ENCODE measurements at regions not wholly inside any gene's neighbourhood (a gene's known extent, or its start where the extent isn't known, plus 50 kb on each side); places are given as distances from the start of the nearest gene placed in this dataset.
"Not testable (repeated sequence)": the region's sequence is repeated elsewhere in the genome, so short reads cannot be mapped to it uniquely, and the experiment has no call there.

DNA sequence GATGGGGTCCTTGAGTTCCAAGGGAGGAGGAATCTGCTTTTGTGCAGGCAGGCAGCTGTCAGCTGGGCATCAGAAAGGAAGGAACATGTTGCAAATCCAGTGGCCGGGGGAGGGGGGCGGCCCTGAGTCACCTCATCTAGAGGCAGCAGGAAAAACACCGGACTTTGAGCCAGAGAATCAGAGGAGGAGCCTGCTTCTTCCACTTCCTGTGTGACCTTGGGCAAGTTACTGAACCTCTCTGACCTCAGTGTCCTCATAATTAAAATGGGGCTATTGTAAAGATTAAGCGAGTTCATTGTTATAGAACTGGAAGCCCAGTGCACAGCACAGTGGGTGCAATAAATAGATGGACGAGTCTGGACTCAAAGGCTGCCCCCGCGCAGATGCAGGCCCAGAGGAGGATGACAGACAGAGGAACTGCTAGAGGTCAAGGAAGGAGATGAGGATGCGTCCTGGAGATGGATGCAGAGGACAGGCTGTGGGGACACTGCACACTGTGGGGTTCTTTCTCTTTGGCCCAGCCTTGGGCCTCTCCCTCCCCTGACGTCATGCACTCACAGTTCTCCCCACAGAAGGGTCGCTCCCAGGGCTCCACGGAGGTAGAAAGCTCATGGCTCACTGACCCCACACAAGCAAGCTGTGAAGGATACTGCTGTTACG lies 714.3 kb downstream of the MATN1 start:
- no peak for DNase-seq (ENCODE audit: low read depth in 2 of 3, low spot score in 2 of 3)

DNA sequence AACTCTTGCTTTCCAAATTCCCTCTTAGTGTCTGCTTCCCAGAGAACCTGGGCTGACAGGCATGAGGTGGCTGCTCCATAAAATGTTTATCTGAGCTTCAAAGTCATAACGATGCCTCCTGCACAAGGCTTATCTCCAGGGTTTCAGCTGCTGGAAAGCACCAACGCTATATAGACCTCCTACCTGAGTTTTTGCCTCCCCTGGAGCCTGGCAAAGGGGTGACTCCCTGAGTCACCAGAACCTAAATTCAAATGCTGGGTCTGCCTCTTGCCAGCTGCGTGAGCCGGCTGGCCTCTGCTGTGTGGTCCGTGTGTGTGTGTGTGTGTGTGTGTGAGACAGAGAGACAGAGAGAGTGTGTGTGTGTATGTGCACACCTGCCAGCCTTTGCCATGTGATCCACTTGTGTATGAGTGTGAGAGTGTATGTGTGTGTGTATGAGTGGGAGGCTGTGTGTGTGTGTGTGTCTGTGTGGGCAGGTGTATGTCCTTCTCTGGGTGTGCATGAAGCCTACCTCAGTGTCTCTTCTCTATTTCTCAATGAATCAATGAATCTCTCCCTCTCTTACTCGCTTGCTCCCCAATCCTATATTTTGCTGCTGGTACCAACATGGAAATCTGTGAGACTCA lies 714.9 kb downstream of the MATN1 start:
- no peak for DNase-seq (ENCODE audit: low read depth in 2 of 3, low spot score in 2 of 3)

DNA sequence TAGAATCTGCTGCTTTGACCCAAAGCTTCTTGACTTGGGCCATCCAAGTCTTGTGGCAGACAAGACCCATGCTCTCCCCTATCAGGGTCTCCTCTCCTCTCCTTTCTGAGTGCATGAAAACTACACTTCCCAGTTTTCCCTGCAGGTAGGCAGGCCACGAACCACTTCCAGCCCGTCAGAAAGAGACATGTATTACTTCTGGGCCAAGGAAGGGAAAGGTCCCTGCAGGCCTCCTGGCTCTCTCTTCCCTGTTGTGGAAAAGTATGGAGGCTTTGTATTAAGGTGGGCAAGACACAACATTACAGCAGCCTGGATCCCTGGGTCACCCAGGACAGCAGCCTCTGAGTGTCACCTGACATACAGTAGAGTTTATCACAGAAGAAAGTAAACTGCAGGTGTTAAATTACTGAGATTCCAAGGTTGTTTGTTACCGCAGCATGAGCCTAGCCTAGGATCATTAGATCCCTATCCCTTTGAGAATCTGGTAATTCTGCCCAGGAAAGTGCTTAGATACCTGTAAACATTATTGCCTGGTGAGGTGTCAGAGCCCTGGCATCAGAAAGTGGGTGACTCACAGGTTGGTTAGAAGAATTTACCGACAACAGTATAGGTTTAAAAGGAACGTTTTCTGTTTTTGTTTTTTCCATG lies 717.3 kb downstream of the MATN1 start:
- no peak for DNase-seq (ENCODE audit: low read depth in 2 of 3, low spot score in 2 of 3)

DNA sequence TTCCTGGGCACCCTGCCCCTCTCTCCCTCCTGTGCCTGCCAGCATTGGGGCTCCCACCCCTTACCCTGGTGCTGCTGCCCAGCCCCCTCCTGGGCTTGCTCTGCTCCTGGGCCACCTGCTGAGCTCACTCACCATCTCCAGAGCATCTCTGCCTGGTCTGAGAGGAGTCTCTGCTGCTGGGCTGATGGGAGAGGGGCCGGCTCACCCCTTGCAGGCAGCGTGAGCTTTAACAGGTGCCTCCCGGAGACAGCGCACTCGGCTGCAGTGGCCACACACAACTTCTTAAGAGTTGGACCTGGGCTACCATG lies 721.7 kb downstream of the MATN1 start:
- no peak for DNase-seq (ENCODE audit: low read depth in 2 of 3, low spot score in 2 of 3)

DNA sequence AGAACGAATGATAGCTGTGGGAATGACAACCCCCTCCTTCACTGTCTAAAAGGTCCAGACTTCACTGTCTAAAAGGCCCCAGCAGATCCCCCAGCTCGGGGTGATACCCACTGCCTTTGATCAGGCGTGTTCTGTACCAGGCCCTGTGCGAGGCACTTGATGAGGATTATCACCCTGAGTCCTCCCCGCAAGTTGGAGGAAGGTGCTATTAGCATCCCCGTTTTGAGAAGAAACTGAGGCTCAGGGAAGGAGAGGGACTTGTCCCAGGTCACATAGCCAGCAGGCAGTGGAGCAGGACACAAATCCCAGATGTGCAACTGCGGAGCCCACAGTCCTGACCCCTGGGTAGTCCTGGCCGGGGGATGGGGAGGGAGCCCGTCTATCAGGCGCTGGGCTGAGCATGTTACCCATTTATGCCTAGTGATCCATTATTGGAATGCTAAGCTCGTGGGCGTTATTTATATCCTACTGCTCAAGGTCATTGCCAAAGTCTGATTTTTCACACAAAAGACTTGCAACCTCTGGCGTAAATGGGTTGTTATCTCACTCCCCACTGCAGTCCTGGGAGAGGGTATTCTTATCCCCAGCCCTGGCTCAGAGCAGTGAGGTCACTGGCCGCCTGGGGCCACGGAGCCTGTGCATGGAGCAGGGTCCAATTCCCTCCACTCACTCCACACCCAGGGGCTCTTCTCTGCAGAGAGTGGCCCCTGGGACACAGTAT lies 722.2 kb downstream of the MATN1 start:
- no peak for DNase-seq (ENCODE audit: low read depth in 2 of 3, low spot score in 2 of 3)

DNA sequence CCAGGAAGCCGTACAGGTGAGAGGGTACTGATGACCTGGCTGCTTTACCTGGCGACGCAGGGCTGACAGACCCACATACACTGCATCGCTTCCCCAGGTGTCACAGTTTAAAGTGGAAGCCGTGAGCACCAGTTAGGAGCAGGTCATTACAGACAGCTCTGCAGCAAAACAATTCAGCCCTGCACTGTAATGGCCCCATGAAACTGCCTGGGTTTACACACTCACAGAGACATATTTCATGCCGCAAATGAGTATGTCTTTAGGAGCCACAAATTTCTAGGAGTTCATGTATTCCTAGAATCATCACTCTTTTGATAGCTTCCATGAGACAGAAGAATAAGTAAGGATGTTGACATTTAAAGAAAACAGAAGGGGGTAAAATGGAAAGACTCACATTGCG lies 723.1 kb downstream of the MATN1 start:
- no peak for DNase-seq (ENCODE audit: low read depth in 2 of 3, low spot score in 2 of 3)

DNA sequence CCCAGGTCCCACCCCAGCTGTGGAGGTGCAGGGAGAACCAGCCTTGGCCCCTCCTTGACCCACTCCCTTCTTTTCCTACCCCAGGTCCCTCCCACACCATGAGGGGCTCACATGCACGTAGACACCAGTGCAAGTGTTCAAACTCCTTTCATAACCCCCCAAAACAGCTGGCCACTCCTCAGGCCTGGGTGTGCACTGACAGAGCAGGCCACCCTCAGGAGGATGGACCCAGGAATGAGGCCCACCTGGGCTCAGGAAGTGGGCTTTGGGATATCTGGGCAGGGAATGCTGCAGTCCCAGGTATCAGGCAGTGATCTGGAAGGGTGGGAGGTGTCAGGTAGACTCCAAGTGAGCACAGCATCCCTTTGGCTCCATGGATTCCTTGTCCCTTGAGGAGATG lies 723.8 kb downstream of the MATN1 start:
- no peak for DNase-seq (ENCODE audit: low read depth in 2 of 3, low spot score in 2 of 3)

DNA sequence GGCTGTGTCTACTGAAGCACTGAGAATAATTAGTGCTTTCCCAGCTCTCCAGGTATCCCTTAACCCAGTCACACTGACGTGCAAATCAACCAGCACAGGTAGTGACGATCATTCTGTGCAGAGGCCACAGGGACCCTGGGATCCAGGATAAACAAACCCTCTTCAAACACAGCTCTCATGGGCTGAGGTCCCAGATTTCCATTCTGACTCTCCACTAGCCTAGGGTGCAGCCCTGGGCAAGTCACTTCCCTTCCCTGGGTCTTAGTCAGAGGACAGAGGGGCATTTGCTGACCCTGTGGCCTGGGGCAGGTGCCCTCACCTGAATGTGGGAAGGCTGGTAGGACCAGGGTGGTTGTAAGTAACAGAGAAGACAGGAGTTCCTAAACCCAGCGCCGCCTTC lies 724.7 kb downstream of the MATN1 start:
- no peak for DNase-seq (ENCODE audit: low read depth in 2 of 3, low spot score in 2 of 3)

DNA sequence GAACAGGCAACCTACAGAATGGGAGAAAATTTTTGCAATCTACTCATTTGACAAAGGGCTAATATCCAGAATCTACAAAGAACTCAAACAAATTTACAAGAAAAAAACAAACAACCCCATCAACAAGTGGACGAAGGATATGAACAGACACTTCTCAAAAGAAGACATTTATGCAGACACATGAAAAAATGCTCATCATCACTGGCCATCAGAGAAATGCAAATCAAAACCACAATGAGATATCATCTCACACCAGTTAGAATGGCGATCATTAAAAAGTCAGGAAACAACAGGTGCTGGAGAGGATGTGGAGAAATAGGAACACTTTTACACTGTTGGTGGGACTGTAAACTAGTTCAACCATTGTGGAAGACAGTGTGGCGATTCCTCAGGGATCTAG lies 725.6 kb downstream of the MATN1 start:
- DNase-seq (ENCODE audit: low read depth in 2 of 3, low spot score in 2 of 3): not testable (repeated sequence)

DNA sequence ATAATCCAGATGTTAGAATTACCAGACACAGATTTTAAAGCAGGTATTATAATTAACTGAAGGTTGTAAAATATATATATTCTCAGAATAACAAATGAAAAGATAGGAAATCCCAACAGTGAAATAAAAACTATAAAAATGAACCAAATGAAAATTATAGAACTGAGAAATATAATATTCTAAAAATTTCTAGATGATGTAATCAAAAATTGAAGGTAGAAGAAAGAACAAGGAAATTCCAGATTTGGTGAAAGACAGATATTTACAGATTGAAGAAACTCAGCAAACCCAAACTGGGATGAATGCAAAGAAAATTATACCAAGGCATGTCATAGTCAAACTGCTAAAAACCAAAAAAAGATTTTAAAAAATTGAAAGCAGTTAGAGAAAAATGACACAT lies 729.4 kb downstream of the MATN1 start:
- DNase-seq (ENCODE audit: low read depth in 2 of 3, low spot score in 2 of 3): no peak

DNA sequence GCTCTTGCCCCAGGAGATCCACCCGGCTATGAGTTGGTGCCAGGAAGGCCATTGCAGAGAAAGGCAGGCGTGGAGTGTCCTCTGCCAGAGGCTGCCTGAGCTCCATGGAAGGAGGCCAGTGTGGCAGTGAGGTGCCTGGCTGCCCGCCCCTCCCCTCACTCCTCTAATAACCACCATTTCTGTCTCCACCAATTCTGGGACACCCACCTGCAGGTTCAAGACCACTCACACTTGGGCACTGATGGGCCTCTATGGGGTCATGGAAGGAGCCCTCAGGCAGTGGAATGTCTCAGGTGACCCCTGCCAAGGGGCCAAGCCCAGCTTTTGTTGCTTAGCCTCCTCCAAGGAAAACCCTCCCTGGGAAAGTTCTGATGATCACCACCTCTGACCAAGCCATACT lies 731.6 kb downstream of the MATN1 start:
- no peak for DNase-seq (ENCODE audit: low read depth in 2 of 3, low spot score in 2 of 3)

DNA sequence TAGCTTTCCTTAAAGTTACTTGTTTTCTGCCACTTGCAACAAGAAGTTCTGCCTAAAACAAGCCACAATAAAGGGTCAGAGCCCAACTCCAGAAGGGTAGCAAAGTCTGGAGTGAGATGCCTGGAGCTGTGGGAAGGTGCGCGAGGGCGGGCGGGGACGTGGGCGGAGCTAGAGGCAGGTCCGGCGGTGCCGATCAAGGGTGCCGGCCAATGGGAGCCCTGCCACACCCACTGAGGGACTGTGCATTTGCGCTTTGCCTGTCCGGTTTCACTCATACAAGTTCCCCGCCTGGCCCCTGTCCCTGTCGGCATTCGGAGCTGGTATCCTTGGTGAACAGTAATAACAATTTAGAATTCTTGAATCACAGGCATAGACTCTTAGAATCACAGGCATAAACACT lies 732.4 kb downstream of the MATN1 start:
- no peak for DNase-seq (ENCODE audit: low read depth in 2 of 3, low spot score in 2 of 3)

DNA sequence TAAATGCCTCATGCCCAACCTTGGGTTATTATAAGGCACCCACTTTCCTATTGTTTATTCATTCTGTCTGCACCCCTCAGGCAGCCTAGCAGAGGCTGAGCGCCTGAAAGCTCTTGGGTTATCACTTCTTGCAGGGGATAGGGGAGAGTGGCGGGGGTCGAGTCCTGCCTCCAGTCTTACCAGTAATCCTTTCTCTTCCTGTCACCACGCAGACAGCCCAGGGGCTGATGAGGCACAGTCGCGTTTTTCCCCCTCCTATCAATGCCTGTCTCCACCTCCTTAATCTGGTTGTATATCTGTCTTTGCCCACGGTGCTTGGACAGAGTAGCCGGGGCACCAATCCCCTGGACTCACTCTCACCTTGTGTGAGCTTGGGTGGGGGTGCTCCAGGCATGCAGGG lies 733.1 kb downstream of the MATN1 start:
- DNase-seq (ENCODE audit: low read depth in 2 of 3, low spot score in 2 of 3): no peak

DNA sequence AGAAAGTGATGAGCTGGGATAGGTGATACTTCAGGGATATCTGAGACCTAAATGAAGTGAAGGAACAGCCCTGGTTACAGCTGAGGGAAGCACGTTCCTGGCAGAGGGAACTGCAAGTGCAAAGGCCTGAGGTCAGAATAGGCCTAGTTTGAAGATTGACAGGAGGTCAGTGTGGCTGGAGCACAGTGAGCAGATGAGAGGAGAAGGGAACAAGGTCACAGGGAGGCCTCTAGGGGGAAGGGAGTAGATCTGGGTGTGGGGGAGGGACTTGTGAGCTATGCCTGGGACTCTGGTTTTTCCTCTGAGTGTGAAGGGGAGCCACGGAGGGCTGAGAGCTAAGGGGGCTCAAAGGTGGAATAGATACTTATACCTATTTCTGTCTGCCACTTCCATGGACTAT lies 736.4 kb downstream of the MATN1 start:
- no peak for DNase-seq (ENCODE audit: low read depth in 2 of 3, low spot score in 2 of 3)

DNA sequence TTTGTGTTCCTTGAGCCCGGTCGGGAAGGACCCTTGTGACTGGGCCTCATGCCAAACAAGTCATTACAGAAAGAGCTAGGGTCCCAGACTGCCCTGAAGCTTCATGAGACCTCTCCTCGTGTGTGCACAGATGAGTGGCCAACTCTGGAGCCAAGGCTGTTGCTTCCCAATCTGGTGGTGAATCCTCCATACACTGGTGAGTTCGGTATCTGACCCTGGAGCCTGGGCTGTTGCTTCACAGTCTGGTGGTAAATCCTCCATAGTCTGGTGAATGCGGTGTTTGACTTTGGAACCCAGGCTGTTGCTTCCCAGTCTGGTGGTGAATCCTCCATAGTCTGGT lies 737.8 kb downstream of the MATN1 start:
- no peak for DNase-seq (ENCODE audit: low read depth in 2 of 3, low spot score in 2 of 3)

DNA sequence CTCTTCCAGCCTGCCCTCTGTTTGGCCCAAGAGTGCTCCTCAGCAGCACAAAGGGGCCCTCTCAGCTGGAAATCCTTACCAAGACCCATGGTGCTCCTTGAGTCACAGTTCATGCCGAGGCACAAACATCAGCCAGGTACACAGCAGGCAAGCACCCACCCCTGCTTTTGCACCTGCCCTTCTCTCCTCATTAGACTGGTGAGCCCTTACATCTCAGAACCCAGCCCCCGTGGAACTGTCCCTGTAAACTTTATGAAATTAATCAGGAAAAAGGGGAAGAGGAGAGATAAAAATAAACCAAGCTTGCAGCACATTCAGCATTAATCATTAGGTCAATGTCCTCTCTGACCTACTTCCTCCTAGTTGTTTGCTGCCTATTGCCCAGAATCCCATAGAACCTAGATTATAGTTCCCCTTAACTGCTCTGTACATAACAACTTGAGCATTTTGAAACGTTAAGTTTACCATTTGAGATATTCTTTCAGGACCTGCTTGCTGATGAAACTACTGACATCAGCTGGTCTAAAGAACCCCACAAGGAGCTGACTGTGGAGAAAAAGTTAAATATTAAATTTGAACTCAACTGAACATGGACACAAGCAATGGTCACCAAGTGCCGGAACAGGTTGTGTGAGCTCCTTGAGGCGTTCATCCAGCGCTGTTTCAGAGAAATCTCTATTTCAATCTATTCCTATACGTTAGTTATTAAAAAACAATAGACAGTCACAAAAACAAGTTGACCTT lies 738.4 kb downstream of the MATN1 start:
- no peak for DNase-seq (ENCODE audit: low read depth in 2 of 3, low spot score in 2 of 3)

DNA sequence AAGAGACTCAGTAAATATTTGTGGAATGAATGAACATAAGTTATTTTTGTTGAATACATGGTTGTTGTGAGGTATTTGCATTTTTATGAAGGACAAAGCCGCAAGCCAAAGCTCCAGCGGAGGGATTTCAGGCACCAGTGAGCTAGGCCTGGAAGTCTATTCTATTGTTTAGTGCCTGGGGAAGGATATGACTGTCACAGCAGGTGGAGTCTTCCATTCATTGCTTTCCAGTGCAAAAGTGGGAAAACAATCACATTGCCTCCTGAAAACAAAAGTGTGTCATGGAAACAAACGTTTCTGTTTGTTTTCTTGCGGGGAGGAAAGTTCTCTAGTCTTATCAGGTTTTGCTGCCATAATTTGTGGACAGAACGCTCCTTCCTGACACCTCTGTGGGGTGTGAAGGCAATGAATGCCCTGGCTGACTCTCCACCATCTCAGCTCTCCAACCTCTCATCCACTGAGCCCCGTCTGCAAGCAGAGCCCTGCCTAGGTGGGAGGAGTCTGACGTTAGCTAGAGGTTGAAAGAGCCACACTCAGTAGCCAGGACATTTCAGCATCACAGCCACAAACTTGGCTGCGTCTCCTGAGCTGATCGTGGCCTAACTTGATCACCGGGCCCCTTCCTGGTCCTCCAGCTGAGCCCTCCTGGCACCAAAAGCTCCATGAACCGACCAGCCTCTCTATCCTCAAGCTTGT lies 739.1 kb downstream of the MATN1 start:
- DNase-seq (ENCODE audit: low read depth in 2 of 3, low spot score in 2 of 3): no peak

DNA sequence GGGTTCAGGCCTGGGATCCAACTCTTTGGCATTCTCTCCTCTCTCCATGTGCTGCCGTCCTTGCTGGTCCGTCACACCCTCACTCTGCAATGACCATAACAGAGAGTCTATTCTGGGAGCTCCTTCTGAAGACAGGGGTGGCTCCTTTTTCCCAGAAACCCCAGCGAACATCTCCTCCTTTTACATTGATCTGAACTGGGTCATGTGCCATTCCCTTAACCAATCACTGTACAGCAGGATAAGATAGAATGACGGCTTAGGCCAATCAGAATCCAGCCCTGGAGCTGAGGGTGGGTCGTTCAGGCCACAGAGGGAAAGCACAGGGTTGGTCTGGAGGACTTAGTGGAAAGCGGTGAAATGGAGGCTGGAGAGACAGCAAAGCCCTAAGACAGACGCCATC lies 740.1 kb downstream of the MATN1 start:
- no peak for DNase-seq (ENCODE audit: low read depth in 2 of 3, low spot score in 2 of 3)

DNA sequence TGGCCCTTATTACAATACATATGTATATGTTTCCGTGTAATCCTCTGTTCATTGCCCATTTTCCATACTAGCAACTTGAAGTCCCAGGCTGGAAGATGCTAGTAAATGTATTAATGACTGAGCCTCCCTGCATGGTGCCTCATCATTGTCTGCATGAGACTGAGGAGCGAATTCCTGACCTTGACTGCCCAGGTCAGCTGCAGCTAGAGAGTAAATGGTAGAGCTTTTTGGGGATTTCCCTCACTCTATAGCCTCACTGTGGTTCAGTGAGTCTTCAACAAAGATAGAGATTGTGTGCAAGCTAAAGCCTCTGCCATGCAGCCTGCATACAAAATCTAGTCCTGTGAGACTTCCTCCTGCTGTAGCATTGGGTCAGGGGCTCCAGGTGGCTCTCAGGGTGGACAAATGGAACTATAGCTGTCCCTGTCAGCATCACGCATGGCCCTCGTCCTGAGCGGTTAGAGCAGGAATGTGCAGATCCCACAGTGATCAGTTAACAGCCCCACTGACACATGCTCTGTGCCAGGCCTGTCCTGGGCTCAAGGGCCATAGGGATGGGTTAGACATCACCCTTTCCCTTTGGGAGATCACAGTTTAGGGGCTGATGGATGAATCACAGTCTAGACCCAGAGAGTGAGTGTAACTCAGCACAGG lies 741.7 kb downstream of the MATN1 start:
- DNase-seq (ENCODE audit: low read depth in 2 of 3, low spot score in 2 of 3): no peak

DNA sequence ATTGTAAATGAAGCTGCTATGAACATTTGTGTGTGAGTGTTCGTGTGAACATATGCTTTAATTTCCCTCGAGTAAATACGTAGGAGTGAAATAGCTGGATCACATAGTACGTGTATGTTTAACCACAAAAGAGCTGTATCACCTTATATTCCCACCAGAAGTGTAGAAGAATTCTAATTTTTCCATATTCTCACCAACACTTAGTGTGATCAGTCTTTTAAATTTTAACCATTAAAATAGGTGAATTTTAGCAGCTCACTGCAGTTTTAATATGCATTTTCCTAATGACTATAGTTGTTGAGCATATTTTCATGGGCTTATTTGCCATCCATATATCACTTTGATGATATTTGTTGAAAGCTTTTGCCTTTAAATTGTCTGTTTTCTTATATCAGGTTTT lies 741.2 kb downstream of the PTPRU start:
- DNase-seq (ENCODE audit: low read depth in 2 of 3, low spot score in 2 of 3): no peak
